GM19395 (cell line): ENCODE measurements at regions not wholly inside any gene's neighbourhood (a gene's known extent, or its start where the extent isn't known, plus 50 kb on each side); places are given as distances from the start of the nearest gene placed in this dataset.

Source experiments
- ATAC-seq: cut with Tn5 transposase; IDR thresholded peaks from one replicate; pipeline ENCODE4 v1.9.1; 2021; ENCODE audit warnings: mild to moderate bottlenecking, moderate library complexity; ENCODE audit not compliant: unreplicated experiment

DNA sequence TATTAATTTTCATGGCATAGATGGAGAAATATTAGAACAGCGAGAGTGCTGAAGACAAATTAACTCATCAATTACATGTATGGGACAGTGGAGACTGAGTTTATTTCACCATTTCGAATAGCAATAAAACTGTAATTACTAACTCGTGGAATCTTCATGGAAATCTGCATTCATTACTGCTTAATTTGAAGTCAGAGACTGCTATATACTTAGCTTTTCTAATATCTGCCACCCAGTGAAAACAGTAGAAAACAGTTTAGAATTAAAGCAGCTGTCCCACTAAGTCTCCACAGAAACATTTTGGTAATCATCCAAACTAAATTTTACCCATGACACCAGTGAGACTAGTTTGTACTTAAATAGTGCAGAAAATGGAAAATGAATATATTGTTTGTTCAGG lies 56.8 kb downstream of the IZUMO3 start:
- no peak for ATAC-seq

DNA sequence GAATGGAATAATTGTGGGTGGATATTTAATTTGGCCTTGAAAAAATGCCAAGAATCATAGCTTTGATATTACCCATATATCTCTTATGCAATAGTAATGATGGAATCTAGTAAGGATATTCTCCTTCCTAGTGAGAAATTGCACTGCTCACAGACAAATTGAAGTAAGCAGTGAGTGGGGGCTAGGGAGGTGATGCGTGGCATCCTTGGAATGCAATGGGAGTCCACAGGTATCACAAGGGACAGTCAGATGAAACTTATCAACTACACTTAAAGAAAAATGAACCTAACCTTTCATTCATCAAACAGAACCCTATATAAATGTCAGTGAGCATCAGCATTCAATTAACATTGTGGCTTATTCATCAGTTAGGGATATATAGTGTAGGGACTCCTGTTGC lies 57.8 kb downstream of the IZUMO3 start:
- ATAC-seq: no peak

DNA sequence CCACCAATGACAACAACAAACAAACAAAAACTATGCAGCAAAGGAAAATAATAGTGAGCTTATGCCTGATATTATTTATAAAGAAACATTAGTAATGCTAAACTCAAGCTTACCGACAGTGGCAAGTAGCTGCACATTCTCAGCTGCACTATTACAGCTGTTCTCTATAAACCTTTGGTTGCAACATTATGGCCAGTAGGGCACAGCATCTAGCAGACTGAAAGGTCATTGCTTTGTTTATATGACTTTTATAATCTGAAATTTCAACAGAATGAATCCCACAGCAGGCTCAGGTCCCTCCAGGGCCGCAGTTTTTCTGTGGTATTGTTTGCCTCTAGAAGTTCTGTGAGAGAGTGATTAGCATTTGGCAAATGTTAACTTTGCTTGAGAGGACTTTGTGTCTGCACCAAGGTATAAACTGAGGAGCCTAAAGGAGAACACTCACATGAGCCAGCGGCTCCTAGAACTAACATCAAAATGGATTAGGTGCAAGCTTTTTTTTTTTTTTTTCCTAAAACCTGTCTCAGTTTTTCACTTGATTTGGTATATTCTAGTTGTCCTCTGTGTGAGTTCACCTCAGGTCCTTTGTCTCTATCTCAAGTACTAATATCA lies 58.3 kb downstream of the IZUMO3 start:
- ATAC-seq: no peak

DNA sequence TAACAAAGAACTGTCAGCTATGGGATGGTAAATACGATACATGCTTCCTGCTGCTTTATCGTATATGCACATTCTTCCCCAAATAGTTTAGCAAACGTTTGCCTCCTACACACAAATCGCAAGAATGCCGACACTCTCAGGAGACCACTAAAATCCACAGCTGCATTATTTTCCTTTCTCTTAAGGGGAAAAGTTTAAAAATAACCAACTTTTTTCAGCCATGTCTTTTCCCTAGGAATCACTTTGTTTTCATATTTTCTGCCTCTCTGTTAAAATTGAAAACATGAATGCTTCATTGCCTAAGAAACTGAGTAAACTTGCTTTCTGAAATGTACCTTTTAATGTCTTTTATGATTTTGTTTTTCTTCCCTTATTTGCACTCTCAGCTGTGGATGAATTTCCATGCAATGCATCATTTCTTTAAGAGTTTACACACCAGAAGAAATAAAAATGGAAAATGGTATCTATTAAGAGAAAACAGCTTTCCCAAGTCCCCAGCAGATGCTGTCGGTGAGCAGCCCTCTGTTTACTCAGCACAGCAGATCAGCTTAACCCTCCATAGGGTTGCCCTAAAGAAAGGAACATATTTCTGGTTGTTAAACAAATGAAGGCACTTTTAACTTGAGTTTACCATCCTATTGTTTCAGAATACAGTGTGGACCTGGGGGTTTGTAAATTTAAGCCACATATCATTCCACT lies 66.2 kb downstream of the IZUMO3 start:
- ATAC-seq: no peak

DNA sequence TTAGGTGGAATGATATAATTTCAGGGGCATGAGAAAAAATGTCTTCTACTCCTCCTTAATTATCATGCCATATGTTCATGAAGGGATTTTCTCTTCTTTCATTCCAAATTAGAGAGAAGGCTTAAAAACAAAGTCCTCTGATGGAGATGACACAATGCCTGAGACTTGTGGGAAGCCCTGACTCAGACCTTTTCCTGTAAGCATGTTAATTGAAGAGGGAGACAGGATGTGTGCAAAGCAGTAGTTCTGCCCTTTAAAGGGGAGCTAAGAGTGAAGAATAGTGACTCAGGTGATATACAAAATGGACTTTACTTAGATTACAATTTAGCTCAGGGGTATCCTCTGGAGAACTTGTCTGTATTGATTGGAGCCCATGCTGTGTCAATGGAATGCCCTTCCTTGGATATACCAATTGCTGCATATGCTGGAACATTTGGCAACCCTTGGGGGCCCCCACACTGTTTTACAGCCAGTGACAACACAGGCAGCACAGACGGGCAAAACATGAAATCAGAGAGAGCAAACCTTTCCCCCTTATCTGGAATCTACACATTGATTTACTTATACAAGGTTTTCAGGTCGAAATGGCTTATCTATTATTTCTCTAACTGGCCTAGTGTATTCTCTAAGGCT lies 81.3 kb downstream of the IZUMO3 start:
- no peak for ATAC-seq

DNA sequence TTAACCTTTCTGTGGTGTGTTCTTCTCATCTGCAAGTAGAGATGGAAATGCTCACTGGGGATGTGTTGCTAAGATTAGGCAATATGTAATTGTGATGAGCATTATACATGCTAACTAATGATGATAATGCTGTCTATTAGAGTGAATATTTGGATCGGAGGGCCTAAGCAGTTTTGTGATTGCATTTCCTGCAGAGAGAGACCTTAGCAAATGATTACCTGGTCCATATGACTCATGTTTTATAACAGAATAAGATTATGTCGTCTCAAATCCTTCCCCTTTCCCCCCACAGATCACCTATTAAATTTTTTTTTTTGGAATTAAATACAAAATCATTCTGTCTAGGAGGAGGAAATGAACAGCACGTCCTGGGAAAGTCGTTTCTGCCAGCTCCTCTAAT lies 82.7 kb downstream of the IZUMO3 start:
- ATAC-seq: no peak

DNA sequence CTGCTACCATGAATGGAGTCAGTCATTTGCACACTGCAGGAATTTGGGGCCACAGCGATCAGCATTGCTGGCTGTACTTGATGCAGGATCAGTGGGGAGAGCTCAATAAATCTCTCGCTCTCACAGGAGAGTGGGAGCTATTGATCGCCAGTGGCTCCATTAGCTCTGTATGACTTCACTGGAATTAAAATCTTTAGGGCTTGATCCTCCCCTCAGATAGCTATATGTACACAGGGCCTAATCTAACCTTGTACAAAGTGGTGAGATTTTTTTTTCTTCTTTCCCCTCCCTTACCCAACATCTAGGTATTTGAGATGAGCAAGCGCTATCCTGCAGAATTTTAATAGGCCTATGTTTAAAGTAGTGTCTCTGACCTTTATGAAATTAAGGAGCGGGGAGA lies 84.9 kb downstream of the IZUMO3 start:
- ATAC-seq: no peak

DNA sequence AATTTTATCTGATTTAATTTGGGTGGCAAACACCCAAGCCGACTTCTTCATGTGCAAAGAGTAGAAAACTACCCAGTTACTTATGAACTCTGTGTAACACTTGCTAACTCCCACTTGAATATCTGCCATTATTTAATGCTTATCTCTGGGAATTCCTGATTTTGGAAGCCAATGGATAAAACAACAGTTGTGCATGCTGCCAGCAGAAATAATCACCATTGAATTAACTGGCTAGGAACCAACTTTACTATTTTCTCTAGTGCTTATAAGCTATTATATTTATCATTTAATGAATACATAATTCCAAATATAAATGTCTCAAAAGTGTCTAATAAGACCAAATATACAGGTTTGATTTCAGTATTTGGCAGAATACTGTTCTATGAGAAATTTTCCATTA lies 85.7 kb downstream of the IZUMO3 start:
- no peak for ATAC-seq

DNA sequence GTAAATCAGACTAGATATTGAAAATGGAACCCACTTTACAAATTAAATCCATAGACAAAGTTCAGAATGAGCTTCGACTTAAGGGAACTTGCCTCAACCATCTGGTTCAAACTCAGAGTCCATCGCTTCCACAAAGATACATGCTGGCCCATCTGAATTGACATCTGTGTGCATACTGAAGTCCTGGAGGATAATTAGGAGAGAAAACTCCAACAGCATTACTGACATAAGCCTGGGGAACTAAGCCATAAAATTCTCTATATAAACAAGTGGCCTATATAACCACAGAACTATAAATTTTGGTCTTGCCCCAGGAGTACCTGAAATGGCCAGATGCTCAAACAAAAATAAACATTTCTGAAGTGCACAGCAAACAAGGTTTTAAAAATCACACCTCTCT lies 94.4 kb downstream of the IZUMO3 start:
- no peak for ATAC-seq

DNA sequence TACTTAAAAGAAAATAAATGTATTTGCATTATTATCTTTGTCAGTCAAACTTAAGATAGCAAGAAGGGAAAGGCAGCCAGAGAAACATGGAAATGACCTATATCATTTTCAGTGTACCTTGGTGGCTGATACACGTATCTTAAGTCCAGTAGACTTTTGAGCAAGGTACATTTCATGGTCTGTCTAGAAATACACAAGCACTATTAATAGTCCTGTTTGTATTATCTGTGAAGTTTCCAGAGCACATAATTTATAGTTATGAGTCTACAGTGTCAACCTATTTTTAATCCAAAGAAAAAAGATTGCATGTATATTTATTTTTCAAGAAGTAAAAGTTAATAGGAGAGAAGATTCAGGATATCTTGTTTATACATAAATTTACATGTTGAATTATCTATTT lies 95.7 kb downstream of the IZUMO3 start:
- ATAC-seq: no peak

DNA sequence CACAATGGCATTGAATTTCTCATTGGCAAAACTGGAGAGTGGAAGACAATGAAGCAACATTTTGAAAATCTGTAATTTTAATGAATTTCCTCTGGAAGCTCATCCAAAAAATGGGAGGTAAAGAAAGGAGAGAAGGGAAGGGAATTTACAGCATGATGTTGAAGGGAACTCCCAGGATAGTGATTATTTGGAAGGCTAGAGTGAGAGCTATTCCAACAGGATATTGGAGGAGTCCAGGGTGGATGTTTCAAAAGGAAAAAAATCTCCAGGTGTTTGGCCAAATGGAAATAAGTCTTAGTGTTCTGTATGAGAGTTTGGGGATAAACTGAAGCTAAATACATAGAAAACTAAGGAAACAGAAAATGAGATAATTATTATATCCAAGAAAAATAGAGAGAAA lies 106.2 kb downstream of the IZUMO3 start:
- no peak for ATAC-seq

DNA sequence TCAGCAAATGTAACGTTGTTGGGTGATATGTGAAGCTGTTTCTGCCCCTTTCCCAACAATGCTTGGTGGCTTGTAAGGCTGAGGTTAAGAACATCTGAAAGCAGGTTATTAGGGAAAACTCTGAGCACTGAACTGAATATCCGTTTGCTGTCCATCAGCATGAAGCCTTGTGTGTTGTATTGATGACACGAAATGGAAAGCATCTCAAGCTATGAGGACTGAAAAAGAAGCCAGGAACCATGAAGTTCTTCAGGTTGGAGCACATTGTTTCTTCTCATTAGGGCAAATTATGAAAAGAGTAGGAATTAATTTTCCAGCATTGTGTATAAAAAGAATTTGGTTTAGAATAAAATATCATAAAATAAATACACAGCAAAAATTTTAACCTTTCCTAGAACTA lies 106.8 kb downstream of the IZUMO3 start:
- ATAC-seq: no peak

DNA sequence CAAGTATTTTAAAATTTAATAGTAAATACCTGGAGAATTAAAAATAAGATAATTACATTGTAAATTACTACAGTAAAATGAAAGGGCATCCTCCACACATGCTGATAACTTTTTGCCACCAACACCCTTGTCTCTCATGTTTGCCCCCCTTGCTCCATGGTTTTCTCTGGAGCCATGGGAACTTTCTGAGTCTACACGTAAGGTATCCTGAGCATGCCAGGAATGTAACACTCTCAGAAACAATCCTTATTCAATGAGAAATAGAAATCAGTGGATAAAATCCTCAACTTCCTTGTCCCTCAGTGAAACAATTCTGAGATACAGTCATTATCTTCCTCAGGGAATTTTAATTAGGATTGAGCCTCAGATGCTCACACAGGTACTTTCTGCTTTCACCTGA lies 108.9 kb downstream of the IZUMO3 start:
- ATAC-seq: no peak

DNA sequence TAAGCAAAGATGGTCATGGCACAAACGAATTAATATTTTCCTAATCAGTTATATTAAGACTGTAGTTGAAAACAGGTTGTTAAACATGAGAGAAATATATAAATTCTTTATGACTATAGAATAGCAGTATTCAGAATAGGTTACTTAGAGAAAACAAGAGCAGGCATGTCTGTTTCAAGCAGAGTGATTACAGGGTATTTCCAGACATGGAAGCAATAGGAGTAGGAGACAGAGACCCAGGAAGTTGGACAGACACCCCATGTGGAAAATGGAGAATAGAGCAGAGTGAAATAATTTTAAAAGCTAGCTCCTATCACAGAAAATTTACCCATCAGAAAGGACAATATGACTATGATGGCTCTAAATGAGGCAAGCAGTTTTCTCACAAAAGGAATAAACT lies 111.5 kb downstream of the IZUMO3 start:
- ATAC-seq: no peak

DNA sequence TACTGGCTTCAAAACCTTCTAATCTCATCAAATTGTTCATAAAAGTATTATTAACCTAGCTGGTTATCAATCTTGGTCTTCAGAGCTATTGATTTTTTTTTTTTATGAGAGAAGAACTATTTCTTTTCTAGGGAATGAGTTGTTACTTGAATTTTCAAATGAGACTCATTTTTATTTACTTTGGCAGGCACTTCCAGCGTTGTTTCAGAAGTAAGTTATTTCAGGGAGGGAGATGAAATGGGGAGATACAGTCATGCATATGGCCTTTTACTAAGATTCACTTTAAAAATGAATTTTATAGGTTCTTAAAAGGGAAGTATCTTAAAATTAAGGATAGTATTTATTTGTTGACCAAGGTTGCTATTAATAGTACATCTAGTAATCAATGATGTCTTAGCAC lies 129.6 kb downstream of the IZUMO3 start:
- ATAC-seq: no peak

DNA sequence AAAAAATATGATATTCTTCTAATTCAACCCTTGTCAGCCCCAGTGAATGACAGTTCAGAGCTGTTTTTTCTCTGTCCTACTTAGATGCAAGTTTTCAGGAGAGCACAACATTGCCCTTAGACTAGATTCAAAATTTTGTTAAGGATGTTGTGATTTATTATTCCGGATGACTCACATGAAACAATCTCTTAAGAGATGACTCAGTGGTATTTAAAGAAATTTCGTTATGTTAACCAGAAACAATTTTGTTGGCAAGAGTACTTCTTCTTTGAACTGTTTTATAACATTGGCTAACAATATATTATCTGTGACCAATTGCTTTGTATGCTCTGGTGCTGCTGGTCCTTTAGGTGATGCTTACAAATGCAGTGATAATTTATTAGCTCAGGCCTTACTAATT lies 132.0 kb downstream of the IZUMO3 start:
- no peak for ATAC-seq

DNA sequence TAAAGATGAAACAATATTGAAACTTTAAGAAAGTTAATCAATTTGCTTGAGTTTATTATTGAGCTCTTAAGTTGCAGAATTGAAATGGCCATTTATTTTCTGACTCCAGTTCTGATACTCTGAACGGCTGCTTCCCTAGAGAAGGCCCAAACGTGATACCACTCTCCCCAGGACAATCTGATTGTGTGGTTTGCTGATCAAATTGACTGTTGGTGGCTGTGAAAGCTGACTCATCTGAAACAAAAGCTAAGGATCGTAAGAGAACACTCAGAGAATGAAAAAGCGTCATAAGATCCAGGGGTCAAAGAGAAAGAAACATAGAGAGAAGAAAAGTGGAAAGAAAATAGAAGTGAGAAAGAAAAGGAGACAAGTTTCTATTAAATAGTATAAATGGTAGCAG lies 147.2 kb downstream of the IZUMO3 start:
- no peak for ATAC-seq

DNA sequence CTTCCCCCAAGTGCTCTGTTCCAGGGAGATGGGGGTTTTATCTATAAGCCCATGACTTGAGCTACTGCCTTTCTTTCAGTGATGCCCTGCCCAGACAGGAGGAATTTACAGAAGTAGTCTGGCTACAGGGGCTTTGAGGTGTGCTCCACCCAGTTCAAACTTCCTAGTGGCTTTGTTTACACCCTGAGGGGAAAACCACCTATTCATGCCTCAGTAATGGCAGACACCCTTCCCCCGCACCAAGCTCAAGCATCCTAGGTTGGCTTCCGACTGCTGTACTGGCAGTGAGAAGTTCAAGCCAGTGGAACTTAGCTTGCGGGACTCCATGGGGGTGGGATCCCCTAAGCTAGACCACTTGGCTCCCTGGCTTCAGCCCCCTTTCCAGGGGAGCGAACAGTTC lies 154.6 kb downstream of the IZUMO3 start:
- no peak for ATAC-seq

DNA sequence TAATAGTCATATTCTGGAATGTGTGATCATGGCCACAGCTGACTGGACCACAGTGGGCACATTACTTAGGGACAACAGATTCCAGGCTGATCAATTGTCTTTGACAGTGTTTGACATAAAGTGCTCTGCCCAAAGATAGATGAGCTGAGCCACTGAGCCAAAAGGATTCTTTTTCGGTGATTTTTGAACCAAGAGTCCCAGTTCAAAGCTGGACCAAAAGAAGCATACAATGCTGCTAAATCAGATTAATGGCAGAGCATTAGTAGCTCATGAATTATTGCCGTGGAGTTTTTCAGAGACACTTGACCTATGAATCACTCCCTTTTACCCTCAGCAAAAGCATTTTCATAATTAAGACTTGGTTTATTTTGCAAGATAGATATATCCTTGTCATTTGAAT lies 160.6 kb downstream of the IZUMO3 start:
- no peak for ATAC-seq

DNA sequence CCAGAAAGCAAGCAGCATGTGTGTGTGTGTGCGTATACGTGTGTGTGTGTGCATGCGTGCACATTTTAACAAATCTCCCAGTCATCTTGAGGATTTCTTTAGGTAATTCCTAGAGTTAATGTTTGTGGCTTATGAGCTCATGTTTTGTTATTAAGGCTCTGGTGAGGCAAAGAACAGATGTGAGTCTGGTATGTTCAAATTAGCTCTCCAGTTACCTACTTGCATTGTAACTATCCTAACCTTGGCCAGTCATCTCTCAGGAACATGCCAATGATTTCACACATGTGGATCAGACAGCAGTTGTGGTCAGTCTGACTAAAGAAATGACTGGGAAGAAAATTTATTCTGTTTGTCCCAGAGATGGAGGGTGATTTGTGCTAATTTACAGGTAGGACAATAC lies 163.1 kb downstream of the IZUMO3 start:
- ATAC-seq: no peak

DNA sequence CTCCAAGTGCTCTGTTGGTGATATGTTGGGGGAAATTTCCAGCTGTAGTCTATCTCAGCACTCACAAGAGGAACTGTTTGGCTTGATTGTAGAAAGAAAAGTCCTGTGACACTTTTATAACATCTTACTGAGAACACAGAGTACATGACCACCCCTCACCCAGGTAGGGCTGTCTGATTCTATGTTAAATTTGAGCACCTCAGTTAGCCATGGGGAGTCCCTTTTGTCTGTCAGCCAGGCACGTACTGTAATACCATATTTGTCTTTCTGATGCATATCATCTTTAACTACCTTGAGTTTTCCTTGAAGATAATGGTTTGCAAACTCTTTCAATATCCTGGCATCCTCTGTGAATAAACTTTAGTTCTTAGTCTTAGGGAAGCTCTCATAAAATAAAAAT lies 164.5 kb downstream of the IZUMO3 start:
- no peak for ATAC-seq

DNA sequence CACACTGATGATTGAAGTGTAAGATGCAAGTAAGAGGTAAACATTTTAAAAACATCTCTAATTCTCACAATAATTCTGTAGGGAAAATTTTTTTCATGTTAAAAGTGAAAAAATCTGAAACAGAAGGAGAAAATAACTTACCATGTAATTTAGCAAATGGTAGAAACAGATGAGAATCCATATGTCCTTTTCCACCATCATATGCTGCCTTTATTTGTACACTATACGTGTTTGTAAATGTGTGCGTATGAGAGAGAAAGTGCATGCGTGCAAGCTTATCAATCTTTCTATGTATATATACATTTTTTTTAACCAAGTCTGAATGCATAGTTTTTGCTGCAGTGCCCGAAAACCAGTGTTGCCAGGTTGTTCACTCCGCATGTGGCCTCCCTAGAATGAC lies 186.7 kb downstream of the IZUMO3 start:
- ATAC-seq: no peak

DNA sequence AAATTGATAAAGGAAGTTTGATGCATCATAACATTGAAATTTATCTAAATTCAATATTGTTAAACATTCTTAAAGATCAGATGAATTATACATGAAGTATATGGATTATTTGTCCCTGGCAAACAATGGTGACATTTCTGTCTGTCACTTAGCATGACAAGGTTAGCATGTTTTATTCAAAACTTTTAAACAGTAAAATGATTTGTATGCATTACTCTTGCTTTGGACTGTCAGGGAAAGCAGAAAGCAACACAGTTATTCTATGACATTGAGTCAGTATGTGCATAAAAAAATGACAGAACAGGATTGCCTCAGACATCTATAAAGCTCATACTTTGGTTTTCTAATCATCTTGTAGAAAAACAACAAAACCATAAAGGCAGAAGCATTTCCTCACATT lies 193.7 kb downstream of the IZUMO3 start:
- ATAC-seq: no peak
